Endometrium (tissue), 2 donors: ENCODE measurements at regions not wholly inside any gene's neighbourhood (a gene's known extent, or its start where the extent isn't known, plus 50 kb on each side); places are given as distances from the start of the nearest gene placed in this dataset.

Experiments
- FAIRE-seq: peaks from 2 replicates; lab custom pipeline; 2012; peaks lifted over from hg19 to GRCh38; lab: Jason Lieb, UNC
- donor health status: control.
- donor health status: control.

DNA sequence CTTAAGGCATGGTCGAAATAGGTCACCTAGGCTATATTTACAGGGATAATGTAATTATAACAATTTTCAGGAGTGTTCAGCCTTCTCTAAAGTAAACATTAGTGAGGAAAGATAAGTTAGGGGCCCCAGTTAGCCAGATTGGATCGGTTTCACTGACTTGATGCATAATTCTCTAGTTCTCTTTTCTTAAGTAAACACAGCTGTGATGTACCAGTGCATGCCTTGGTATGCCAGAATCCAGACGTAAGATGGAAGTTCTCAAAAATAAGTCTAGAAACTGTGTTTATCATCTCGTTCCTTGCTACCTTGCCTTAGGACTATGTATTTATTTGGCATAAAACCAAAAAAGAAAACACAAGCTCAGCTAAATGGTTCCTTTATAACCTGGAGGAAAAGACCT, 442.2 kb upstream of the CLINT1 start:
- FAIRE-seq, result no peak

DNA sequence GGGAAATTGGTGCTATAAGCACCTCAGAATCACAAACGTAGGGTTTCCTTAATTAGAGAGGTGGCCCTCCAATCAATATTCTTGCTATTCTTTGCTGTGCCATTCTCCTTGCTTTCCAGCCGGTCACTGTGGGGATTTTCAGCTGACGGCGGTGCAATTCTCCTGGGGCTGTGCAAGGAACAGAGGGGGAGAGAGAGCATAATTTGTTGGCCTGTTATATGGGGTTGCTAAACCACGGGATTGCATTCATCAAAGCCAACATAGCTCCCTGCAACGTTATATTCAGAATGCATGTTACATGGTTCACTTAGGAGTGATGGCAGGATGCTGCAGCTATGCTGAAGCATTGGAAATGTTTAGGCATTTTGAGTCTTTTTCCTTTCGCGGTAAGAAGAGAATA, 441.3 kb upstream of the CLINT1 start:
- FAIRE-seq, result no peak

DNA sequence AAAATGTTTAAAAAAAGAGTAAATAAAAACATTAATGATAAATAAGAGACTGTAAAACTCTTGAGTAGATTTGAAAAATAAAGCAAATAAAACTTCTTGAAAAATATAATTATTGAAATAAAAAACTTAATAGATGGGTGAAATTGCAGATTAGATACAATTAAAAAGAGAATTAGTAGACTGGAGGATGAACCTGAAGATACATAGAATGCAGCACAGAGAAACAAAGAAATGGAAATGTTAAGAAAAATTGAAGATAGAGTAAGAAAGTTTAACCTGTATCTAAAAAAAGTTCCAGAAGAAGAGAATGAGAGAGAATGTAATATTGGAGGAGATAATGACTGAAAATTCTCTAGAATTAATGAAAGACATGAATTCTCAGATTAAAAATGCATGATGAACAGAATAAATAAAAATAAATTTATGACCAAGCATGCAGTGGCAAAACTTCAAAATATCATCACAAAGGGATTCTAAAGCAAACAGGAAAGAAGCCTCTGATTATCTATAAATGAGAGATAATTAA, 438.1 kb upstream of the CLINT1 start:
- FAIRE-seq, result no peak

GRCh38 chr5:158294701-158295100, 435.8 kb upstream of the CLINT1 start:
- FAIRE-seq, result no peak

DNA sequence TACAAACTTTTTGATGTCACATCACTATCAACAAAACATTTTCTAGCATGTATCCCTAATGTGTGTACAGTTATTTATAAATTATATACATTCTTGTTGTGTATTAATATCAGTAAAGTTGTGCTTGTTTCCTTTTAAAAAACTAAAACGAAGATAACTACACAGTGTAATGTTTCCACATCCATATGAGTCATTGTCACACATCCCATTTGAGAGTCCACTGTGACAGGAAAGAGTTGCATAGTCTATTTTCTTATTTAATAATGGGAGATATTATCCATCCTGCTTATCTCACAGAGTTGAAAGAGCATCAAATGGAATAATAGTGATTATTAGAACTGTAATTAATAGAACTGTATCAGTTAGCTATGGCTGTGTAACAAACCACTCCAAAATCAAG, 434.0 kb upstream of the CLINT1 start:
- FAIRE-seq, result no peak

DNA sequence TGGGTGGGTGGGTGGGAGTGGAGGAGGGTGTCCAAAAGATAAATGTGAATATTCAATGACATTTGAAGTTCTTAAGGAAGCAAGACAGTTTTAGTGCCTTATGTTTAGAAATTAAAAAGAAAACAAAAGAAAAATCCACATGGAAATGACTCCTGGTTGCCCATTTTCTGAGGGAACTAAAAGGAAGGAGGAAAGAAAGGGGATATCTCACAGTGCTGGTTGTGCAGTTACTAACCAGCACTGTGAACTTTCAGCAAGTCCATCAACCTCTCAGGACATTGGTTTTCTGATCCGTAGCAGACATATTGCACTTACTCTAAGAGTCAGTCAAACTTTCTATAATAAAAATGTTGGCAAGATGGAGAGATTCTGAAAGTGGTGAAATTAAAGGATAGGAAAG, 431.0 kb upstream of the CLINT1 start:
- no peak for FAIRE-seq

GRCh38 chr5:158288272-158288657, 429.3 kb upstream of the CLINT1 start:
- no peak for FAIRE-seq

DNA sequence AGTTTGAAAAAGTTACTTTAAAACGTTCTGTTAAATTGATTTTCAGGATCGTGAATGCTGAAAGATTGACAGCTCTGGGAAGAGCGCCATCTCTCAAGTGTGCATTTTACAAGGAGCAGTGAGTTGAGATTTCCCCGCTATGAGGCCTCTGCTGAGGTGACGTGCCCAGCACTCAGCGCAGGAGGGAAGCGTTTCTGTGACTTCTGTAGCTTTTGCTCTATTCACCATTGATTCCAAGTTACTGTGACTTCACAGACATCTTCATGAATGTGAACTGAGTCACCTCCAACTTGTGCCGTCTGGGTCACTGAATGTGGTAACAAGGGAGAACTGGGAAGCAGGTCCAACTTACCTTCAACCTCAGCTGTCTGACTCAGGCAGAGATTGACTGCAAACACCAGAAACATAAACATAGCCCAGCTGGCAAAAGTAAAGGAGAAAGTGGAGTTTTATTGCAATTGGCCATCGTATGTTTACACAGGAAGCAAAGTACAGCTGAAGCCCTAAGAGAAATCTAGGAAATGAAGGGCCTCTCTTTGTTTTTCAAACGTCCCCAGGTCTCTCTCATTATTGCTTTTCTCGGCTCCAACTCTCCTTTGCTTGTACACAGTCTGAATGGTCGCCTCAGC, 428.8 kb upstream of the CLINT1 start:
- FAIRE-seq, result no peak

- no peak for FAIRE-seq
Measured at GRCh38 chr5:158286827-158287226, 427.9 kb upstream of the CLINT1 start.

DNA sequence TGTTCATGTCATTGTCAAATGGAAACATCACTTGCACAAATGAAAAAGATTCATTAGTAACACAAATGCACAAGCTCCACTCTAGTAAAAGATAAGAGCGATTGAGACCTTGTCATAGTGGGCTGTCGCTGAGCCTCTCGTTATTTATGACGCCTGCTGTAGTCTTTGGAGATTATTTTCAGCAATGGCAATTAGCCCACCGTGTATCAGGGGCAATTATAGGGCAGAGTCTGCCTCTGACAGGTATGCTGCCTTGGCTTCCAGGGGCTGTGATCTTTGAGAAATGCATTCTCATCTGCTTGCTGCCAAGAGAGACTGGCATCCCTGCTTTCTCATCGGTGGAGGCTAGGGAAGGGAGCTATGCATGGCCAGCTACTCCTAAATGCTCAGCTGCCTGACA, 426.8 kb upstream of the CLINT1 start:
- FAIRE-seq, result no peak

- FAIRE-seq, result no peak
Measured at GRCh38 chr5:158284242-158284641, 425.3 kb upstream of the CLINT1 start.

GRCh38 chr5:158283397-158283796, 424.5 kb upstream of the CLINT1 start:
- no peak for FAIRE-seq

GRCh38 chr5:158278216-158278925, 419.4 kb upstream of the CLINT1 start:
- no peak for FAIRE-seq

DNA sequence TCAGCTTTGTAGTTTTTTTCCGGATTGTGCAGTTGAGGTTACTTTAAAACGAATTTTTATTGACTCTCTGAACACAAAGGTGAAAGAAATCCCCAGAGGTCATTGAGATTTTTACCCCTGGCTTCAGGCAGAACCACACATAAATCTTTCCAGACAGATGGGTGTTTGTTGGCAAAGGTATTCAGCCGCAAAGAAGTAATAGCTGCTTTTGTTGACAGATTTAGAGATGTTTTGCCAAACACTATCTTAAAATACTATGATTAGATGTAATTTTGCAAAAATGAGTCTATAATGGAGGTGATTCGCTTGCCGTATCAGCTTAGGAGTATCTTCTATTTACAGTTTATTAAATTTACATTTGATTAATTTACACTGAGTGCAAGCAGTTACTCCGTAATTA, 418.3 kb upstream of the CLINT1 start:
- FAIRE-seq, result no peak

DNA sequence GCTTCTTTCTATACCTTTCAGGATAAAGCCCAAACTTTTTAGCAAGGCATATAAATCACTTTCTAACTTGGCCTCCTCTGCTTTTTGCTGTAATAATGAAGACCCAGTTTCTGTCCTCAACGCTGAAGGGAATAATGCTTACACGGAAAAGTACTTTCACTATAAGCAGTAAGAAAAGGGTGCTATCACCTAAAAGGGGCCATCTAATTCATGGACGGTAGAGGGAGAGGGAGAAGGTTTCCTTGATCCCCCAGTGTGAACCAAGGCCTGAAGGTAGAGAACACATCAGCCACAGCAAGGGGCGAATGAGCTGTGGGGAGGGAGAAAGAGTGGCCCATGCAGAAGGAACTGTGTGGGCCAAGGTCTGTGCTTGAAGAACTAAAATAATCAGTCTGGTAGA, 417.7 kb upstream of the CLINT1 start:
- no peak for FAIRE-seq

DNA sequence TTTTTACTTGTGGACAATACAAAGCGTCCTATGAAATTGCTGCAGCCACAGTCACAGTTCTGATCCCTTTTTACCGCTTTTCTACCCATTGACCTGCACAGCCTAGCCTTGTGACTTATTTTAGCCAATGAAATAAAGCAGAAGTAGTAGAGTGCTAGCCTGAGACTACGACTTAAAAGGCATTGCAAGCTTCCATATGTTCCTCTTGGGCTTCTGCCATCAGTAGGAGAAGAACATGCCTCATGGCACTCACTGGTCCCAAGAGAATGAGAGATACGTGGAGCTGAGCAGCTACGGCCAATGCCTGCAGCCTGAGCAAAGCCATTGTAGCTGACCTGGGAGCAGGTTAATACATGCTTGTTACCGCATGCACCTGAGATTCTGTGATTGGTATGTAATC, 416.6 kb upstream of the CLINT1 start:
- no peak for FAIRE-seq

GRCh38 chr5:158273035-158273434, 414.1 kb upstream of the CLINT1 start:
- FAIRE-seq, result no peak

DNA sequence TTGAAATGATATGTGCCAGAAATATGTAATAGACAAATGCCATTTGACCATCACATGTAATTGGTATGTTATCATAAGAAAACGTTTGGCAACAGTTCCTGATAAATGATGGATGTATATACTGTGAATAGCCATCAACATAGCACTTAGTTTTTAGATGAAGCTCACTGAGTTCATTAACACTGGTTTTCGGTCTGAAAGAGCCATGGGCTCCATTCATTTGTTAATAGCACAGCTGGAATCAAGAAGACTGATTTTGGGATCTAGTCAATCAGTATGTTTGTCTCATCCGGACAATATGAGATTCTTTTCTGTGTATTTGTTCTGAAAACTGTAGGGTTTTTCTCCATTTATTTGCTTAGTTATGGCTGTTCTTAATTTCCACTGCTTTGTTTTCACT, 413.5 kb upstream of the CLINT1 start:
- FAIRE-seq, result no peak

GRCh38 chr5:158270996-158271554, 412.1 kb upstream of the CLINT1 start:
- FAIRE-seq, result no peak

DNA sequence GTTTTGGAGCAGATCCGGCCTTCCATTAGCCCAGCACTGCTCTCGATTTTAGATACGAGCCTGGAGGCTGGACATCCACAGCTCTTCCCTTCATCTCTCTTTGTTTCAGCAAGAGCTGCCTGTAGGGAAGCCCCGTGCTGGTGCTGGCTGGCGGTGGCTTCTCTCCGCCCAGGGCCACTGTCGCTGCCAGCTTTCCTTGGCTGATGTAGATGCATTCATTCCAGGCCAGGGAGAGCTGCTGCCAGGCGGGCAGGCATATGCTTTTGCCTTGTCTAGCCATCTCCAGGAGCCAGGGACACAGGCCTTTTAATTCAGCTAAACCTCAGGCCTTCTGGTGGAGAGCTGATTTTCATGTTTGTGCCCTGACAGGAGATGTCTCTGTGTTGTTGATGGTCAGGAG, 409.3 kb upstream of the CLINT1 start:
- no peak for FAIRE-seq

GRCh38 chr5:158267228-158267627, 408.3 kb upstream of the CLINT1 start:
- no peak for FAIRE-seq

- FAIRE-seq, result no peak
Measured at GRCh38 chr5:158265931-158266700, 407.2 kb upstream of the CLINT1 start.

GRCh38 chr5:158265346-158265745, 406.4 kb upstream of the CLINT1 start:
- FAIRE-seq, result no peak
